H1 (cell line): ENCODE measurements at regions not wholly inside any gene's neighbourhood (a gene's known extent, or its start where the extent isn't known, plus 50 kb on each side); places are given as distances from the start of the nearest gene placed in this dataset.

Experiments
- CHD7 ChIP-seq: fragments of 300-600 bp; sonication (generic); IDR thresholded peaks from 2 replicates; pipeline ENCODE4 v1.7.1; 2012; ENCODE audit warnings: low read length, moderate library complexity, mild to moderate bottlenecking, inconsistent platforms; ENCODE audit not compliant: insufficient replicate concordance
- HDAC6 ChIP-seq: IDR thresholded peaks from one replicate; pipeline ENCODE4 v1.7.1; 2012; ENCODE audit warnings: low read depth, mild to moderate bottlenecking, inconsistent platforms, low read length, moderate library complexity
- KDM4A ChIP-seq: IDR thresholded peaks from one replicate; pipeline ENCODE4 v1.7.1; 2012; ENCODE audit warnings: low read depth, mild to moderate bottlenecking, moderate library complexity, low read length, inconsistent platforms; ENCODE audit not compliant: severe bottlenecking
- RNF2 ChIP-seq: fragments of 200-900, 300-1000 bp; sonication (generic); IDR thresholded peaks from 2 replicates; pipeline ENCODE4 v1.7.1; 2016; ENCODE audit warnings: borderline replicate concordance, low read depth, mild to moderate bottlenecking, antibody characterized with exemption, low read length; ENCODE audit not compliant: poor library complexity, severe bottlenecking; ENCODE audit errors: missing control alignments
- SAP30 ChIP-seq: fragments of 300-600 bp; sonication (generic); IDR thresholded peaks from 2 replicates; pipeline ENCODE4 v1.7.1; 2012; ENCODE audit warnings: low read length, moderate library complexity, mild to moderate bottlenecking, inconsistent platforms; ENCODE audit not compliant: insufficient read depth, insufficient replicate concordance
- SUZ12 ChIP-seq: fragments of 200-600 bp; sonication (generic); IDR thresholded peaks from 2 replicates; pipeline ENCODE4 v1.6.1; 2012; ENCODE audit warnings: mild to moderate bottlenecking, inconsistent platforms, low read length, moderate library complexity, mixed read lengths
- TF ChIP-seq, protein P1 (sequence below), 3 experiments: IDR thresholded peaks; 1 replicate in 2 of 3; 2 replicates in 1 of 3; pipeline versions ENCODE4 v1.5.1 to v1.6.1; 2011; ENCODE audit warnings: low read length in 3 of 3, mild to moderate bottlenecking in 3 of 3, inconsistent platforms in 2 of 3, low read depth in 1 of 3, moderate library complexity in 1 of 3; ENCODE audit not compliant: insufficient read depth in 1 of 3; ENCODE audit errors: control extremely low read depth in 1 of 3

DNA sequence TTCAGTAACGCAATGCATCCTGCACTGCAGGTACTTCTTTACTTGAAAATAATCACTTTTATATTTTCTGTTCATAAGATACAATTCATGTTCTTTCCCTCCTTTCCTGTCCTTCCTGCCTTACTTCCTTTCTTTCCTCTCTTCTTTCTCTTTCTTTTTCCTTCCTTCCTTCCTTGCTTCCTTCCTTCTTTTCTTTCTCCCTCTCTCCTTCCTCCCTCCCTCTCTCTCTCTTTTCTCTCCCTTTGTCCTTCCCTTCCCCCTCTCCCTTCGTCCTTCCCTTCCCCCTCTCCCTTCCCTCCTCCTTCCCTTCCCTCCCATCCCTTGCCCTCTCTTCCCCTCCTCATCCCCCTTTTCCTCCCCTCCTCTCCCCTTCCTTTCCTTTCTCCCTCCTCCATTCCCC, 227.8 kb upstream of the KLF6 start (continued):
- TF ChIP-seq CHD7, result no peak
- TF ChIP-seq KDM4A, result no peak
- TF ChIP-seq SUZ12, result no peak
- TF ChIP-seq HDAC6, result no peak
- TF ChIP-seq, protein P1, sequence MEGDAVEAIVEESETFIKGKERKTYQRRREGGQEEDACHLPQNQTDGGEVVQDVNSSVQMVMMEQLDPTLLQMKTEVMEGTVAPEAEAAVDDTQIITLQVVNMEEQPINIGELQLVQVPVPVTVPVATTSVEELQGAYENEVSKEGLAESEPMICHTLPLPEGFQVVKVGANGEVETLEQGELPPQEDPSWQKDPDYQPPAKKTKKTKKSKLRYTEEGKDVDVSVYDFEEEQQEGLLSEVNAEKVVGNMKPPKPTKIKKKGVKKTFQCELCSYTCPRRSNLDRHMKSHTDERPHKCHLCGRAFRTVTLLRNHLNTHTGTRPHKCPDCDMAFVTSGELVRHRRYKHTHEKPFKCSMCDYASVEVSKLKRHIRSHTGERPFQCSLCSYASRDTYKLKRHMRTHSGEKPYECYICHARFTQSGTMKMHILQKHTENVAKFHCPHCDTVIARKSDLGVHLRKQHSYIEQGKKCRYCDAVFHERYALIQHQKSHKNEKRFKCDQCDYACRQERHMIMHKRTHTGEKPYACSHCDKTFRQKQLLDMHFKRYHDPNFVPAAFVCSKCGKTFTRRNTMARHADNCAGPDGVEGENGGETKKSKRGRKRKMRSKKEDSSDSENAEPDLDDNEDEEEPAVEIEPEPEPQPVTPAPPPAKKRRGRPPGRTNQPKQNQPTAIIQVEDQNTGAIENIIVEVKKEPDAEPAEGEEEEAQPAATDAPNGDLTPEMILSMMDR (IDR thresholded peaks at IDR 0.05; ENCODE audit: control extremely low read depth in 1 of 3, insufficient read depth in 1 of 3, low read depth in 1 of 3, low read length in 3 of 3), result no peak
- no peak for TF ChIP-seq RNF2
- no peak for TF ChIP-seq SAP30
